Gastroesophageal sphincter (tissue), 3 donors: ENCODE measurements at regions not wholly inside any gene's neighbourhood (a gene's known extent, or its start where the extent isn't known, plus 50 kb on each side); places are given as distances from the start of the nearest gene placed in this dataset.

Experiments used
- CTCF ChIP-seq, 4 experiments: fragments of 200-600 bp in 2 of 4; fragments of 450-650 bp in 2 of 4; sonication (generic) in 1 of 4; IDR thresholded peaks; one replicate each; pipeline ENCODE4 v1.5.1; 2017 to 2019; ENCODE audit warnings: antibody characterized with exemption in 4 of 4, mild to moderate bottlenecking in 2 of 4, moderate library complexity in 2 of 4
- EP300 ChIP-seq: sonication (generic); formaldehyde crosslinking; IDR thresholded peaks from one replicate; pipeline ENCODE4 v1.6.1; 2017; ENCODE audit warnings: antibody characterized with exemption, mild to moderate bottlenecking
- POLR2A ChIP-seq, 2 donors: fragments of 450-650 bp; IDR thresholded peaks; one replicate each; pipeline ENCODE4 v1.6.1; 2017; ENCODE audit warnings: antibody characterized with exemption in 2 of 2, mild to moderate bottlenecking in 2 of 2, moderate library complexity in 1 of 2
- POLR2AphosphoS5 ChIP-seq: sonication (generic); formaldehyde crosslinking; IDR thresholded peaks from one replicate; pipeline ENCODE4 v1.6.1; 2017; ENCODE audit warnings: antibody characterized with exemption

- TF ChIP-seq CTCF (IDR thresholded peaks at IDR 0.05) (no peak), POLR2A (IDR thresholded peaks at IDR 0.05) (no peak), POLR2AphosphoS5 (no peak), EP300 (no peak)
These were observed 55.1 kb upstream of the INPP4B start for GRCh38 chr4:142901166-142901662.
